Stomach (tissue), 4 donors: ENCODE measurements at regions not wholly inside any gene's neighbourhood (a gene's known extent, or its start where the extent isn't known, plus 50 kb on each side); places are given as distances from the start of the nearest gene placed in this dataset.

Source experiments
- CTCF ChIP-seq, 7 experiments: fragments of 450-650 bp in 4 of 7; fragments of 200-600 bp in 3 of 7; sonication (generic) in 3 of 7; IDR thresholded peaks; one replicate each; pipeline ENCODE4 v1.5.1; 2016 to 2019; ENCODE audit warnings: antibody characterized with exemption in 7 of 7, control low read depth in 2 of 7, mild to moderate bottlenecking in 1 of 7
- POLR2AphosphoS5 ChIP-seq, 3 donors: sonication (generic); formaldehyde crosslinking; IDR thresholded peaks; one replicate each; pipeline ENCODE4 v1.6.1; 2016; ENCODE audit warnings: antibody characterized with exemption in 3 of 3

DNA sequence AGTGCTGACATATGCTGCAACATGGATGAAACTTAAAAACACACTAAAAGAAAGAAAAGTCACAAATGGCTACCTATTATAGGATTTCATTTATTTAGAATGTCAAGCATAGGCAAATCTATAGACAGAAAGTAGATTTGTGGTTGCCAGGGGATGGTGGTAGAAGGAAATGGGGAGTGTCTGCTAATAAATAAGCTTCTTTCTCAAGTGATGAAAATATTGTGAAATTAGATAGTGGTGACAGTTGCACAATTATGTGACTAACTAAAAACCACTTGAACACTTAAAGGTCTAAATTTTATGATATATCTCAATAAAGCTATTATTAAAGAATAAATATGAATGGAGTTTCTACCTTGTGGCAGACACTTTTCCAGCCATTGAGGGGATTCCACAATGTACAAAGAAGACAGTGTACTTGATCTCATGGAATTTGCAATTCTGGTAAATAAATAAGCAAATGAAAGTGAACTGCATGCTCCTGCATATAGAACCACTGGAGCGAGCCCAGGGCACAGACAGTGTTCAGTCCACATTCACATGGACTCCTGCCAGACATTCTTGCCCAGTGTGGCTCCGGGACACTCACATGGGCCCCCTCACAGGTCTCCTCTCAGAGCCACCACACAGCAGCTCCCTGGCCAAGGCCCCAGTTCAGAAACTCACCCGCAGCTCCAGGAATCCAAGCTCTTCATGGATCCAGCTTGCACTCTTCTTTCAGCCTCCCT is 107.1 kb upstream of the ARID2 start:
- TF ChIP-seq CTCF (IDR thresholded peaks at IDR 0.05) (no peak), POLR2AphosphoS5 (IDR thresholded peaks at IDR 0.05) (no peak)
